B cell (primary cell): ENCODE measurements at regions not wholly inside any gene's neighbourhood (a gene's known extent, or its start where the extent isn't known, plus 50 kb on each side); places are given as distances from the start of the nearest gene placed in this dataset.

Source experiments
- ATAC-seq: fragments of 200-7000 bp; cut with Tn5 transposase; one replicate; pipeline ENCODE4 v1.10.0; 2021; ENCODE audit warnings: low read depth, mild to moderate bottlenecking, moderate number of reproducible peaks, moderate library complexity
- CTCF ChIA-PET: fragments of 350-600 bp; sonication (Branson Sonifier 250); formaldehyde crosslinking; loops from one replicate; lab custom pipeline; 2021; ENCODE audit warnings: antibody characterized with exemption, inconsistent platforms; lab: Charles Lee
- POLR2A ChIA-PET: fragments of 350-600 bp; sonication (Branson Sonifier 250); formaldehyde crosslinking; loops from one replicate; lab custom pipeline; 2021; ENCODE audit warnings: antibody characterized with exemption; lab: Charles Lee
- DNase-seq: peaks from one replicate; pipeline ENCODE4 v3.0.0; 2013
- H2AFZ ChIP-seq: 2 replicates; pipeline ENCODE4 v1.6.1; 2012; ENCODE audit warnings: mild to moderate bottlenecking, low read depth, low read length; ENCODE audit not compliant: insufficient read depth, poor library complexity, severe bottlenecking
- H3K27ac ChIP-seq, 2 donors: 1 replicate in 1 of 2; 2 replicates in 1 of 2; pipeline ENCODE4 v1.5.1; 2012 to 2013; ENCODE audit warnings: low read length in 2 of 2, mild to moderate bottlenecking in 2 of 2, moderate library complexity in 1 of 2
- H3K27me3 ChIP-seq, 4 experiments: fragments of 200-600 bp in 1 of 4; sonication (generic) in 1 of 4; replicated peaks in 1 of 4; 1 replicate in 2 of 4; 2 replicates in 2 of 4; pipeline versions ENCODE4 v1.6.1 to v1.7.0; 2013 to 2016; ENCODE audit warnings: low read length in 3 of 4, mild to moderate bottlenecking in 2 of 4, mixed read lengths in 1 of 4, moderate library complexity in 1 of 4; ENCODE audit not compliant: insufficient read depth in 4 of 4, control insufficient read depth in 3 of 4; ENCODE audit errors: control extremely low read depth in 1 of 4
- H3K36me3 ChIP-seq, 2 experiments: replicated peaks in 1 of 2; 1 replicate in 1 of 2; 2 replicates in 1 of 2; pipeline versions ENCODE4 v1.6.1 to v1.7.1; 2013; ENCODE audit warnings: low read length in 1 of 2; ENCODE audit not compliant: insufficient read depth in 2 of 2, control insufficient read depth in 1 of 2; ENCODE audit errors: control extremely low read depth in 1 of 2, extremely low read depth in 1 of 2
- H3K4me1 ChIP-seq, 2 donors: fragments of 200-600 bp in 1 of 2; sonication (generic) in 1 of 2; 1 replicate in 1 of 2; 2 replicates in 1 of 2; pipeline versions ENCODE4 v1.5.1 to v1.6.1; 2013 to 2017; ENCODE audit warnings: low read length in 2 of 2; ENCODE audit not compliant: control insufficient read depth in 2 of 2, insufficient read depth in 2 of 2
- H3K4me2 ChIP-seq: replicated peaks from 2 replicates; pipeline ENCODE3; 2012; ENCODE audit warnings: mild to moderate bottlenecking, low read depth, low read length; ENCODE audit not compliant: poor library complexity, severe bottlenecking
- H3K4me3 ChIP-seq, 5 experiments: fragments of 200-600 bp in 1 of 5; sonication (generic) in 1 of 5; 1 replicate in 3 of 5; 2 replicates in 2 of 5; pipeline versions ENCODE4 v1.5.1 to v1.7.0; 2011 to 2016; ENCODE audit warnings: low read length in 4 of 5, mild to moderate bottlenecking in 4 of 5, low read depth in 2 of 5, control low read depth in 1 of 5, moderate library complexity in 1 of 5; ENCODE audit not compliant: insufficient read depth in 1 of 5; ENCODE audit errors: control extremely low read depth in 1 of 5, extremely low read depth in 1 of 5
- H3K79me2 ChIP-seq: fragments of 200-600 bp; sonication (generic); one replicate; pipeline ENCODE4 v1.6.0; 2016; ENCODE audit warnings: low read length; ENCODE audit not compliant: control insufficient read depth, insufficient read depth
- H3K9ac ChIP-seq: fragments of 200-600 bp; sonication (generic); 2 replicates; pipeline ENCODE4 v1.6.1; 2017; ENCODE audit warnings: mild to moderate bottlenecking, low read length, moderate library complexity
- H3K9me3 ChIP-seq, 3 donors: one replicate each; pipeline versions ENCODE4 v1.6.1 to v1.7.1; 2013; ENCODE audit warnings: low read length in 2 of 3; ENCODE audit not compliant: control insufficient read depth in 2 of 3, insufficient read depth in 1 of 3; ENCODE audit errors: control extremely low read depth in 1 of 3
- H4K20me1 ChIP-seq: 2 replicates; pipeline ENCODE4 v1.6.0; 2012; ENCODE audit warnings: mild to moderate bottlenecking, low read length; ENCODE audit not compliant: insufficient read depth, control insufficient read depth, poor library complexity, severe bottlenecking
- H3K27ac Mint-ChIP-seq: one replicate; pipeline ENCODE4 v1.8.0; 2021; ENCODE audit warnings: mixed read lengths
- H3K27me3 Mint-ChIP-seq: one replicate; pipeline ENCODE4 v1.8.0; 2021; ENCODE audit warnings: mixed read lengths
- H3K4me1 Mint-ChIP-seq: one replicate; pipeline ENCODE4 v1.8.0; 2021; ENCODE audit warnings: mixed read lengths
- H3K4me3 Mint-ChIP-seq: one replicate; pipeline ENCODE4 v1.8.0; 2021; ENCODE audit warnings: mixed read lengths
- H3K9me3 Mint-ChIP-seq: one replicate; pipeline ENCODE4 v1.8.0; 2022; ENCODE audit warnings: mixed read lengths; ENCODE audit not compliant: insufficient read depth
- CTCF ChIP-seq: fragments of 200-600 bp; IDR thresholded peaks from one replicate; pipeline ENCODE4 v1.8.0; 2022; ENCODE audit warnings: antibody characterized with exemption, mild to moderate bottlenecking
- EZH2 ChIP-seq: IDR thresholded peaks from 2 replicates; pipeline ENCODE4 v1.6.1; 2012; ENCODE audit warnings: borderline replicate concordance, low read depth, mild to moderate bottlenecking, moderate library complexity, low read length; ENCODE audit not compliant: insufficient read depth, poor library complexity, severe bottlenecking
- WGBS: methylation state at CpG from one replicate; pipeline ENCODE4 v1.1.5; 2013; ENCODE audit warnings: missing lambda C conversion rate; ENCODE audit not compliant: insufficient coverage; 5-methylcytosine and 5-hydroxymethylcytosine counted together
- intact Hi-C: fragments of 100-400 bp; cut with micrococcal nuclease; formaldehyde crosslinking; loops from one replicate; pipeline ENCODE4 v1.10.0; 2022

GRCh38 chr2:45182667-45183295 lies 173.5 kb upstream of the SIX2 start:
- H3K9me3 Mint-ChIP-seq, result no peaks in the 10 kb centered on the region
- Histone ChIP-seq H3K4me3 (no peak overlapping the region), H3K27ac (no peak overlapping the region), H3K4me2 (no peak overlapping the region), H3K36me3 (no peaks in the 10 kb centered on the region), H3K9ac (no peak overlapping the region), H3K9me3 (no peaks in the 10 kb centered on the region), H3K79me2 (no peaks in the 10 kb centered on the region), H2AFZ (no peak overlapping the region), H3K4me1 (no peaks in the 10 kb centered on the region), H4K20me1 (no peaks in the 10 kb centered on the region), H3K27me3 (peaks cover 0 to 8% (median 0%) of the 10 kb centered on the region in 4 experiments)
- ChIA-PET POLR2A (no interaction called here), CTCF (no interaction called here)
- intact Hi-C loops, result no loop called here
- ATAC-seq (no peak), DNase-seq (no peak)
- H3K27me3 Mint-ChIP-seq, result peaks cover 23% of the 10 kb centered on the region
- no peak overlapping the region for H3K4me3 Mint-ChIP-seq
- whole genome bisulfite sequencing, result 100% methylated on average over 4 of the region's 6 CpGs
- no peak overlapping the region for H3K27ac Mint-ChIP-seq
- H3K4me1 Mint-ChIP-seq, result no peaks in the 10 kb centered on the region
- TF ChIP-seq CTCF (no peak), EZH2 (no peak)

GRCh38 chr2:45180779-45181178 lies 171.5 kb upstream of the SIX2 start:
- Histone ChIP-seq H3K4me3 (no peak overlapping the region), H3K27me3 (peaks cover 0 to 8% (median 0%) of the 10 kb centered on the region in 4 experiments), H3K27ac (no peak overlapping the region), H3K9ac (no peak overlapping the region), H3K79me2 (no peaks in the 10 kb centered on the region), H3K4me2 (no peak overlapping the region), H3K36me3 (no peaks in the 10 kb centered on the region), H3K9me3 (peaks cover 0 to 4% (median 0%) of the 10 kb centered on the region in 3 donors), H3K4me1 (no peaks in the 10 kb centered on the region), H4K20me1 (no peaks in the 10 kb centered on the region), H2AFZ (no peak overlapping the region)
- no peak overlapping the region for H3K4me3 Mint-ChIP-seq
- ATAC-seq (no peak), DNase-seq (no peak)
- POLR2A ChIA-PET, result no interaction called here
- CTCF ChIA-PET, result no interaction called here
- no peak overlapping the region for H3K27ac Mint-ChIP-seq
- intact Hi-C loops, result no loop called here
- no peak for TF ChIP-seq CTCF
- no peak for TF ChIP-seq EZH2
- no peaks in the 10 kb centered on the region for H3K4me1 Mint-ChIP-seq
- peaks cover 19% of the 10 kb centered on the region for H3K27me3 Mint-ChIP-seq
- H3K9me3 Mint-ChIP-seq, result peaks cover 2% of the 10 kb centered on the region
